ENCODE measurements at regions not wholly inside any gene's neighbourhood (a gene's known extent, or its start where the extent isn't known, plus 50 kb on each side); places are given as distances from the start of the nearest gene placed in this dataset.

DNA sequence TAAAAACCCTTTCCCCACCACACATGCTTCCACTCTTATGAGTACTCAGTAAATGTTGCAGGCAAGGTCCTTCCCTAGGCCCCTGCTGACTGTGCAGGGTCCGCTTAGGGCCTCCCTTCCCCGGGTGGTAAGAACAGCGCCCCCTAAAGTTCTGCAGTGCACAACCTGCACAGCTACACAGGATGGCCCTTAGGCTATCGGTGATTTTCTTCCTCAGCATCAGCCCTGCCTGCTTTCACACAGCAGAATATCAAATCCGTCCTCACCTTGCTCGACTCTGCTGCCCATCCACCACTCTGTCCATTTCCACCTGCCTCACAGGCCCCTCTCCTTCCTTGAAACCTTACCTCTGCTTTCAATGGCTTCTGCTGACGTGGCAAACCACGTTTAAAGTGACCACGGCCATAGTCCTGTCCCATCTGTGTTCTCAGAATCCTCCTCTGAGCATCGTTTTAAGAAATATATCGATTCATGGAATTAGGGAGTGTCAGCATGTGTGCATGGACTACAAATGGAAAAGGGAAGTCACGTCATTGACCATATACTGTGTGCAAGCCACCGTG lies 51.4 kb upstream of the TMEM132E start:
- no peaks in the 10 kb centered on the region for H3K27me3 ChIP-seq (ENCODE audit: low read length)

DNA sequence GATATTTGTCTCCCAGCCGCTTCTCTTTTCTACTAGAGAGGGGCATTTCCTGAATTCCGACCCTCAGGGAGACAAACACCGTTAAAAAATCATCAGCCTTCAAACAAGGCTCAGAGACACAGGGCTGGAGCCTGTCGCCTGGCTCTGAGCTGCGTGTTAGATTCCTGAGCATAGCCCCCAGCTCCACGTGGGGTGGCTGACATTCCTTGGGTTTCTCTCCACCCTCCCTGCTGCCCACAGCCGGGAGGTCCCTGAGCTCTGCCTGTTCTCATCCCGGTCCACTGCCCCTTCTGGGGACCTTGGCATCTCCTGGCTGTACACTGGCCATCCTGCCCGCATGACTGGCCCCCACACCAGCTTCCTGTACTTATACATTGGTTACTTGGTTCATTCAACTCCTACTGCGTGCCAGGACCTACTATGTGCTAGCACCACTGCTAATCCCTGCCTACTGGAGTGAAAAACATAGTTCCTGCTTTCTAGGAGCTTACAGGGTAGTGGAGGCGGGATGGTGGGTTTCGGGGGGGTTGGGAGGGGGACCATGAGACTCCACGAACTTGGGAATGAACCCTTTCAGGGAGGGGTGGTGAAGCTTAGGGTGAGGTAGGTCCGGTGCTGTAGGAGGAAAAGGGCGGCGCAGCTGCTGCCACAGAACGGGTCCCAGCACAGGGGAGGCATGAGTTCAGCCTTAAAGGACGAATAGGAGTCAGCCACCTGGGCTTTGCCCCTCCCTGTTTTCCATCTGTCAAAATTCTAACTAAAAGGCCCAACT lies 52.1 kb upstream of the TMEM132E start:
- POLR2A ChIA-PET (ENCODE audit: unreplicated experiment) = no interaction called here
- ATAC-seq = no peak
- BruUV-seq (replicated peaks) = no TSS peak

More for the DNA sequence above, 51.4 kb upstream of the TMEM132E start:
- ChIA-PET POLR2A (ENCODE audit: unreplicated experiment) (no interaction called here), CTCF (no interaction called here)
- Histone ChIP-seq H3K9me2 (replicated peaks; ENCODE audit: low read length) (no peaks in the 10 kb centered on the region), H3F3A (ENCODE audit: low read length, unreplicated experiment) (no peaks in the 10 kb centered on the region), H3K4me3 (ENCODE audit: low read length) (no peak overlapping the region), H3K4me2 (ENCODE audit: low read length) (no peak overlapping the region), H2AFZ (ENCODE audit: low read length) (no peak overlapping the region), H4K20me1 (ENCODE audit: low read length) (no peaks in the 10 kb centered on the region), H3K27ac (ENCODE audit: low read length) (no peak overlapping the region), H3K9me3 (ENCODE audit: low read length) (no peaks in the 10 kb centered on the region), H3K4me1 (ENCODE audit: insufficient read depth, low read length) (no peaks in the 10 kb centered on the region), H3K79me2 (ENCODE audit: low read length) (no peaks in the 10 kb centered on the region), H3K9ac (ENCODE audit: low read length) (no peak overlapping the region), H3K36me3 (ENCODE audit: low read depth, low read length) (no peaks in the 10 kb centered on the region)
- DNase-seq (no peak), ATAC-seq (no peak)
- no TSS peak for BruUV-seq (replicated peaks)
- TF ChIP-seq EZH2 (IDR thresholded peaks at IDR 0.05; ENCODE audit: low read length, unreplicated experiment) = no peak
- TF ChIP-seq, protein P1, sequence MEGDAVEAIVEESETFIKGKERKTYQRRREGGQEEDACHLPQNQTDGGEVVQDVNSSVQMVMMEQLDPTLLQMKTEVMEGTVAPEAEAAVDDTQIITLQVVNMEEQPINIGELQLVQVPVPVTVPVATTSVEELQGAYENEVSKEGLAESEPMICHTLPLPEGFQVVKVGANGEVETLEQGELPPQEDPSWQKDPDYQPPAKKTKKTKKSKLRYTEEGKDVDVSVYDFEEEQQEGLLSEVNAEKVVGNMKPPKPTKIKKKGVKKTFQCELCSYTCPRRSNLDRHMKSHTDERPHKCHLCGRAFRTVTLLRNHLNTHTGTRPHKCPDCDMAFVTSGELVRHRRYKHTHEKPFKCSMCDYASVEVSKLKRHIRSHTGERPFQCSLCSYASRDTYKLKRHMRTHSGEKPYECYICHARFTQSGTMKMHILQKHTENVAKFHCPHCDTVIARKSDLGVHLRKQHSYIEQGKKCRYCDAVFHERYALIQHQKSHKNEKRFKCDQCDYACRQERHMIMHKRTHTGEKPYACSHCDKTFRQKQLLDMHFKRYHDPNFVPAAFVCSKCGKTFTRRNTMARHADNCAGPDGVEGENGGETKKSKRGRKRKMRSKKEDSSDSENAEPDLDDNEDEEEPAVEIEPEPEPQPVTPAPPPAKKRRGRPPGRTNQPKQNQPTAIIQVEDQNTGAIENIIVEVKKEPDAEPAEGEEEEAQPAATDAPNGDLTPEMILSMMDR (conservative IDR thresholded peaks at IDR 0.05; ENCODE audit: low read depth, low read length) = peak; percentile 29; the same call in 1 of the 2 replicates
- intact Hi-C loops (cut with micrococcal nuclease) = no loop called here

DNA sequence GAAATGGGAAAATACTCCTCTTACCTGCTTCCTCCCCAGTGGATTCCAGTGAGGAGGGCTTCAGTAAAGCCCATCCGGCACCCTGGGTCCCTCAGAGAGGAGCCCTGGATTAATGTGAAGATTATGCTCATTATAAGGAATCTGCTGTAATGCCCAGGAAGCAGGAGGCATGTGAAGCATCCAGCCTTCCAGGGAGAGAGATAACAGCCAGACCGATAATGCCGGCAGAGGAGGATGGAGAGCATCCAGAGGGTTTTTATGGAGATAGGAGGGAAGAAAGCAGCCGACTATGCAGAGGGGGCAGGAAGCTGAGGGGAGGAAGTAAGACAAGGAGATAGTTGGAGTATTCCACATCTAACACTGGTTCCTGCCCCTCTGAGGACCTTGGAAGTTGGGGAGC lies 53.7 kb upstream of the TMEM132E start:
- TF ChIP-seq EZH2 (IDR thresholded peaks at IDR 0.05; ENCODE audit: low read length, unreplicated experiment) = no peak
- TF ChIP-seq EZH2phosphoT487 (IDR thresholded peaks at IDR 0.05; ENCODE audit: borderline replicate concordance, low read length) = no peak
- TF ChIP-seq, protein P1 (conservative IDR thresholded peaks at IDR 0.05; ENCODE audit: low read depth, low read length) = no peak
- Histone ChIP-seq H3K9me3 (ENCODE audit: low read length) (no peaks in the 10 kb centered on the region), H3K27me3 (ENCODE audit: low read length) (no peaks in the 10 kb centered on the region), H3K27ac (ENCODE audit: low read length) (no peak overlapping the region), H3K9me2 (replicated peaks; ENCODE audit: low read length) (no peaks in the 10 kb centered on the region), H3K79me2 (ENCODE audit: low read length) (no peaks in the 10 kb centered on the region), H3F3A (ENCODE audit: low read length, unreplicated experiment) (no peaks in the 10 kb centered on the region), H3K36me3 (ENCODE audit: low read depth, low read length) (no peaks in the 10 kb centered on the region), H3K4me2 (ENCODE audit: low read length) (no peak overlapping the region), H3K9ac (ENCODE audit: low read length) (no peak overlapping the region), H3K4me3 (ENCODE audit: low read length) (no peak overlapping the region), H3K4me1 (ENCODE audit: insufficient read depth, low read length) (no peaks in the 10 kb centered on the region), H2AFZ (ENCODE audit: low read length) (no peak overlapping the region), H4K20me1 (ENCODE audit: low read length) (no peaks in the 10 kb centered on the region)
- BruUV-seq (replicated peaks) = no TSS peak
- no peak for ATAC-seq
- CTCF ChIA-PET = no interaction called here
- intact Hi-C loops (cut with micrococcal nuclease) = no loop called here
- POLR2A ChIA-PET (ENCODE audit: unreplicated experiment) = no interaction called here
- DNase-seq = no peak

More for the DNA sequence above, 52.1 kb upstream of the TMEM132E start:
- no peak for DNase-seq
- TF ChIP-seq EZH2 (IDR thresholded peaks at IDR 0.05; ENCODE audit: low read length, unreplicated experiment) (no peak), EZH2phosphoT487 (IDR thresholded peaks at IDR 0.05; ENCODE audit: borderline replicate concordance, low read length) (no peak)
- TF ChIP-seq, protein P1 (conservative IDR thresholded peaks at IDR 0.05; ENCODE audit: low read depth, low read length) = no peak
- Histone ChIP-seq H3K9me3 (ENCODE audit: low read length) (no peaks in the 10 kb centered on the region), H3K4me3 (ENCODE audit: low read length) (no peak overlapping the region), H3K4me1 (ENCODE audit: insufficient read depth, low read length) (no peaks in the 10 kb centered on the region), H2AFZ (ENCODE audit: low read length) (no peak overlapping the region), H3K9ac (ENCODE audit: low read length) (no peak overlapping the region), H3K36me3 (ENCODE audit: low read depth, low read length) (no peaks in the 10 kb centered on the region), H3K27me3 (ENCODE audit: low read length) (no peaks in the 10 kb centered on the region), H3F3A (ENCODE audit: low read length, unreplicated experiment) (no peaks in the 10 kb centered on the region), H3K79me2 (ENCODE audit: low read length) (no peaks in the 10 kb centered on the region), H3K27ac (ENCODE audit: low read length) (no peak overlapping the region), H3K9me2 (replicated peaks; ENCODE audit: low read length) (no peaks in the 10 kb centered on the region), H4K20me1 (ENCODE audit: low read length) (no peaks in the 10 kb centered on the region), H3K4me2 (ENCODE audit: low read length) (no peak overlapping the region)
- CTCF ChIA-PET = no interaction called here
- intact Hi-C loops (cut with micrococcal nuclease) = no loop called here

Measured in PC-3 (cell line).